ENCODE measurements at regions not wholly inside any gene's neighbourhood (a gene's known extent, or its start where the extent isn't known, plus 50 kb on each side); places are given as distances from the start of the nearest gene placed in this dataset.
A peak's percentile ranks its signal among the peaks of the same experiment; 100 is the strongest.

DNA sequence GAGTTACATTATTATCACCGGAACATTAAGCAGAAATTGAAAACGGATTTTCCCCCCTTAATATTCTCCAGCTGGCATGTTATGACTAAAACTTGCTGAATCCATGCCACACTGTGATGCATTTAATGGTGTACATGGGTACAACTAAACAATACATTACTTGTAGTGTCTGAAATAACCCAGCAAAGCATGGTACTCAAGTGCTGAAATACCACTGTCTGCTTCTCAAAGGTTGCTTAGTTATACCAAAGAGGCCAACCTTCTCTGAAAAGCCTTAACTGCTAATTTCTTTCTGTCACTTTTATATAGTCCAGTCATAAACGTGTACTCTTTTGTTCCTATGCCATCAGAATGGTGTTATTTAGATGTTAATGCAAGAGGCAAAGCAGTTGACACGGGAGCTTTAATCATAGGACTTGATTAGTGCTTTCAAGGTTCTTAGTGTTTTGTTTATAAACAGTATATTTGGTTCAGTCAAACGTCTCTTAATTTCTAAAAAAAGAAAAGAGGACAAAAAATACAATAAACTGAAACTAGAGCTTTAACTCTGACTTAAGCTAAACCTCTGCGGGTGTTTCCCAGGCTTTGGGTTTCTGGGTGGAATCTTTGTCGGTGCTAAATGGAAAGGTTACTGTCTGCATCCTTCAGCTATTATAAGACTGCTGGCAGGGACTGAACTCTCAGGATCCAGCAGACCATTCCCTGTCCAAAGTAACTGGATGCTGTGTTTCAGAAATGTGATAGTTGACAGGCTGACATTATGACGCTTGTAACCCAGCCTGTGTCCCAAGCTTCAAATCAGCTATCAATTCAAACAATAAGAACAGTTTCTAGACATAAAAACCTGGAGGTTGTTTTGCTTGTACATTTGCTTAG lies 202.6 kb downstream of the PPP1R3A start:
- no peak overlapping the region for H3K27ac ChIP-seq (ENCODE audit: low read length)
- DNase-seq: peak in 1 of 2 donors; percentile 2

DNA sequence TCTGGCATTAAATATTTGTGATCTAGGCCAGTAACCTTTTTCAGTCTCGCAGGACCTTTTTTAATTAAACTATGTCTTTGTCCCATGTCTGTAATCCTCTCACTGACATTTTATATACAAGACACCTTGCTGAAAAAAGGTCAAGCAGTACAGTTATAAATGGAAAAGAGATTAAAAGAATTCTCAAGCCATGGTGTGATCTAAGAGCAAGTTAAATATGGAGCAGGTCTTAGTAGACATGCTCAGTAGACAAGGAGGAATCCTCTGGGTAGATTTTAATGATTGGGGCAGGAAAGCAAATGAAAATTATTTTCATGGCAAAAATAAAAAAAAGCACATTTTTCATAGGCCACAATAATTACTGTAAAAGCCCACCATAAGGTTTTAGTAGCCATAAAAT lies 203.5 kb downstream of the PPP1R3A start:
- Histone ChIP-seq H3K27me3 (ENCODE audit: control insufficient read depth, insufficient read depth, low read length) (no peaks in the 10 kb centered on the region), H3K36me3 (ENCODE audit: control insufficient read depth, insufficient read depth, low read length) (no peaks in the 10 kb centered on the region), H3K4me1 (ENCODE audit: control insufficient read depth, insufficient read depth, low read length) (no peaks in the 10 kb centered on the region), H3K9me3 (ENCODE audit: control insufficient read depth, low read depth, low read length) (no peaks in the 10 kb centered on the region), H3K27ac (ENCODE audit: low read length) (no peak overlapping the region), H3K4me3 (ENCODE audit: low read length) (no peak overlapping the region)
- DNase-seq: no peak
- WGBS (ENCODE audit: insufficient coverage, low lambda C conversion rate): no CpG with 5 or more reads among the region's 1 CpG

More for the DNA sequence above, 202.6 kb downstream of the PPP1R3A start:
- H3K36me3 ChIP-seq (ENCODE audit: control insufficient read depth, insufficient read depth, low read length): no peaks in the 10 kb centered on the region
- no peak overlapping the region for H3K4me3 ChIP-seq (ENCODE audit: low read length)
- no peaks in the 10 kb centered on the region for H3K9me3 ChIP-seq (ENCODE audit: control insufficient read depth, low read depth, low read length)
- 71% methylated on average over 1 of the region's 8 CpGs for WGBS (ENCODE audit: insufficient coverage, low lambda C conversion rate)
- H3K4me1 ChIP-seq (ENCODE audit: control insufficient read depth, insufficient read depth, low read length): no peaks in the 10 kb centered on the region
- no peaks in the 10 kb centered on the region for H3K27me3 ChIP-seq (ENCODE audit: control insufficient read depth, insufficient read depth, low read length)

DNA sequence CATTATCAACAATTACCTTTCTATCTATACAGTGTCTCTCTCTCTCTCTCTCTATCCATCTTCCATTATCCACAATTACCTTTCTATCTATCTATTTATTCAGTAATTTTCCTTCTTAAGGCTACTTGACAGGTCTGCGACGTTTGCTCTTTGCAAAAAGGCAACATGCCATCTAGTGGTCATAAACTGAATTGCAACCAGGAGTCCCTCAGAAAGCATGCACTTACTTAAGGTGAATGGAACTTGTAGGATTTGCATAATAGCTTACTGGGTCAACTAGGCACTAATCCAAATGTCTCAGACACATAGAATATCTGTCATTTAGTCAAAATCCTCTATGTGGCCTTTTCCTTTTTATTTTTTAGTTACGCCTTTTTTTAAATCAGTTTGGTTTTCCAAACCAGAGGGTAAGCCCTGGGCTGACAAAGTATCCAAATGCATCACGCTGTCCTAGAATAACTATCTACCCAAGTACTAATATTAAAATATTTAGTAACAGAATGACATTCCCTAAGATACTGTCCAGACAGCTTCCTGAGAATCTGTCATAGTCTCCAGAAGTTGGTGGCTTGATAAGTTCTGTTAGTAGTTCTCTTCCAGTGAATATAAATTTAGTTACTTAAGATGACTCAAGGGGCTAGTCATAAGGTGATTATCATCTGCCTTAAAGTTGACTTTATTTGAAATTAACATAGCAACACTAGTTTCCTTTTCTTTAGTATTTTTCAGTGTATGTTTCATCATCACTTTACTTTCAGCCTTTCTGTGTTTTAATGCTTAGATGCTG lies 208.3 kb downstream of the PPP1R3A start:
- WGBS (ENCODE audit: insufficient coverage, low lambda C conversion rate): 86% methylated on average over 1 of the region's 4 CpGs
- no peaks in the 10 kb centered on the region for H3K9me3 ChIP-seq (ENCODE audit: control insufficient read depth, low read depth, low read length)
- H3K4me3 ChIP-seq (ENCODE audit: low read length): no peak overlapping the region

DNA sequence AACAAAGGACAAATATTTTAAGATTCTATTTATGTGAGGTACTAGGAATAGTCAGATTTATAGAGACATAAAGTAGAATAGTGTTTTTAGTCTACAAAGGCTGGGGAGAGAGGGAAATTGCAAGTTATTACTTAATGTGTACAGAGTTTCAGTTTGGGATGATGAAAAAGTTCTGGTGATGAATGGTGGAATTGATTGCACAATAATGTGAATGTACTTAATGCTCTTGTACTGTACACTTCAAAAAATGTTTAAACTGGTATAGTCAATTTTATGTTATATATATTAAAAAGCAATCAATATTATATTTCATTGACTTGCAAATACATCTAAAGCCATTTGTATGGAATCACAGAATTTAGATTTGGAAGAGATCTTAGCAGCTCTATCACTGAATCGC lies 213.4 kb downstream of the PPP1R3A start:
- H3K36me3 ChIP-seq (ENCODE audit: control insufficient read depth, insufficient read depth, low read length): no peaks in the 10 kb centered on the region
- DNase-seq: no peak

More for the DNA sequence above, 208.3 kb downstream of the PPP1R3A start:
- Histone ChIP-seq H3K4me1 (ENCODE audit: control insufficient read depth, insufficient read depth, low read length) (no peaks in the 10 kb centered on the region), H3K27ac (ENCODE audit: low read length) (no peak overlapping the region), H3K27me3 (ENCODE audit: control insufficient read depth, insufficient read depth, low read length) (no peaks in the 10 kb centered on the region), H3K36me3 (ENCODE audit: control insufficient read depth, insufficient read depth, low read length) (no peaks in the 10 kb centered on the region)
- DNase-seq: peak; percentile 66

DNA sequence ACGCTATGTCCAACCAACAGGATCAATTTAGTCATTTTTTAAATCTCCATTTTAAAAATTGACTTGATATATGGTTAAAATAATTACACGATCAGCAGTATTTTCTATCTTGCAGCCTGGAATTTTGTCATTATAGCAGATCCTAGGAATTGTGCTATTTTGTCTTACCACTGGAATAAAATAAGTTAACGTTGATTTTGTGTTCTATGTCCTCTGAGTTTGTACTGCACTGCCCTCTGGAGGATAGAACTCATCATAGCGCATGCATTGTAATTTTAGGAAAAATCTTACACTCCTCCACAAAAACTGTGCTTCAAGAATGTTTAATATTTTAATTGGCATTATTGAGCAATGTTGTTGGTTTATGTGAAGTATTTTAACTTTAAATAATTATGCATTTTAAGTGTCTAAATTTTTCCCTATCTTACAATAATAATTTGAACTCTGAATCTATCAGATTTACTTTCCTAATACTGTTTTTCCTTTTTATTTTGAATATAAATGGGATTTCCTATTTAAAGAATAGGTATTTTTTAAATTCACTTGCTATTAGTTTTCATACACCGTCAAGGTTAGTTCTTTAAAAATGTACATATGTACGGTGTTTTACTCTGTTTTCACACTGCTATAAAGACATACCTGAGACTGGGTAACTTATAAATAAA lies 220.1 kb downstream of the PPP1R3A start:
- Histone ChIP-seq H3K27me3 (ENCODE audit: control insufficient read depth, insufficient read depth, low read length) (no peaks in the 10 kb centered on the region), H3K4me1 (ENCODE audit: control insufficient read depth, insufficient read depth, low read length) (no peaks in the 10 kb centered on the region), H3K27ac (ENCODE audit: low read length) (no peak overlapping the region), H3K9me3 (ENCODE audit: control insufficient read depth, low read depth, low read length) (no peaks in the 10 kb centered on the region), H3K4me3 (ENCODE audit: low read length) (no peak overlapping the region), H3K36me3 (ENCODE audit: control insufficient read depth, insufficient read depth, low read length) (no peaks in the 10 kb centered on the region)
- DNase-seq: no peak
- WGBS (ENCODE audit: insufficient coverage, low lambda C conversion rate): no CpG with 5 or more reads among the region's 6 CpGs

More for the DNA sequence above, 213.4 kb downstream of the PPP1R3A start:
- no peak overlapping the region for H3K27ac ChIP-seq (ENCODE audit: low read length)
- H3K27me3 ChIP-seq (ENCODE audit: control insufficient read depth, insufficient read depth, low read length): no peaks in the 10 kb centered on the region
- no peak overlapping the region for H3K4me3 ChIP-seq (ENCODE audit: low read length)
- no peaks in the 10 kb centered on the region for H3K4me1 ChIP-seq (ENCODE audit: control insufficient read depth, insufficient read depth, low read length)
- WGBS (ENCODE audit: insufficient coverage, low lambda C conversion rate): 100% methylated on average over 1 of the region's 1 CpG
- no peaks in the 10 kb centered on the region for H3K9me3 ChIP-seq (ENCODE audit: control insufficient read depth, low read depth, low read length)

DNA sequence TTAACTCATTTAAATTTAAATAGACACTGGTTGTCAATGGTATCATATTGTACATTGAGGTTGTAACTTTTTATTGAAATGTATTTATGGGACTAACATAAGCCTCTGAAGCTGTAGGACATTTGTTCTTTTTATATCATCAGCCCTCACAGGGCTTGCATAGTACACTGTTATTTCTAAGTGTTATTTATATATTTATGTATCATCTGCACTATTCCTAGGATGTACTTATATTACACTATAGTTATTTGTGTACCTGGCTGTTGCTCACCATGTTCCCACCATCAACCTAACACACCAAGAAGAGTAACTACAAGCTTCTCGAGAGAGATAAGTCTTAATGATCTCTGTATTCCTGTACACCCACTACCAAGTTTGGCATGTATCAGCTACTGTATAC lies 224.7 kb downstream of the PPP1R3A start:
- Histone ChIP-seq H3K4me1 (ENCODE audit: control insufficient read depth, insufficient read depth, low read length) (no peaks in the 10 kb centered on the region), H3K27ac (ENCODE audit: low read length) (no peak overlapping the region), H3K36me3 (ENCODE audit: control insufficient read depth, insufficient read depth, low read length) (no peaks in the 10 kb centered on the region), H3K9me3 (ENCODE audit: control insufficient read depth, low read depth, low read length) (no peaks in the 10 kb centered on the region), H3K27me3 (ENCODE audit: control insufficient read depth, insufficient read depth, low read length) (no peaks in the 10 kb centered on the region), H3K4me3 (ENCODE audit: low read length) (no peak overlapping the region)
- DNase-seq: no peak
- WGBS (ENCODE audit: insufficient coverage, low lambda C conversion rate): no CpG with 5 or more reads among the region's 1 CpG

DNA sequence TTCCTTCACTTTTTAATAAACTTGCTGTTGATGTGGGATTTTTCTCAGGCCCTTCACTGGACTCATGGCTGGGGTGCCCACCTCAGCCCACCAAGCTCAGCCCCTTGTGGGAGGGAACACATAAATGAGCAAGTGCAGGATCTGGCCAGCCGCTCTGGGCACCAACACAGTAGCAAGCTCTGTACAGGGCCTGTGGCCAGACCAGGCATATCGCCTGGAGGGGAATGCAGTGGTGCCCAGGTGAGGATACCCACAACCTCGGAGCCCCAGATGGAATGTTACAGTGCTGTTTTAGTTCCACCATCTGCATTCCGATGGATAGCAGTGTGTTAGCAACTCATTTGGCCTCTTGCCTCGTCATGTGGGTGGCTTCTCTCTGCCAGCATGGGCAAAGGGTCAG lies 234.6 kb downstream of the PPP1R3A start:
- Histone ChIP-seq H3K4me1 (ENCODE audit: control insufficient read depth, insufficient read depth, low read length) (no peaks in the 10 kb centered on the region), H3K36me3 (ENCODE audit: control insufficient read depth, insufficient read depth, low read length) (no peaks in the 10 kb centered on the region), H3K27me3 (ENCODE audit: control insufficient read depth, insufficient read depth, low read length) (no peaks in the 10 kb centered on the region), H3K4me3 (ENCODE audit: low read length) (no peak overlapping the region), H3K9me3 (ENCODE audit: control insufficient read depth, low read depth, low read length) (no peaks in the 10 kb centered on the region), H3K27ac (ENCODE audit: low read length) (no peak overlapping the region)
- DNase-seq: no peak
- WGBS (ENCODE audit: insufficient coverage, low lambda C conversion rate): no CpG with 5 or more reads among the region's 5 CpGs

DNA sequence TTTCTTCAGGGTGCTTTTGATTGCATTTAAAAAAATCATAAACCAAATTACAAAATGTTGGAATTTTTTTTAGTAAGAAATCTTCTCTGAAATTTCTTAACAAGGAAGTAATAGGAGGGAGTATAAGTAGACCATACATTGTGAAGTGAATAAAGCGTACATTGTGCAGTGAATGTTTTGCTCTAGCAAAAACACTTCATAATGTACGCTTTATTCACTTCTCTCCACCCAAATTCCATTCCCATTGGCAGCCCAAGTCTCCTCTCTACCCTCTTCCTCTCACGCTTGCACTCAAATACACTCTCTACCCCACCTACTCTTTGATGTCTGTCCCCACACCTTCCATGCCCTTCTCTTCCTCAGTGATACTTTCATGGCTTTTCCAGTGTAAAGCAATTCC lies 241.0 kb downstream of the PPP1R3A start:
- no peaks in the 10 kb centered on the region for H3K9me3 ChIP-seq (ENCODE audit: control insufficient read depth, low read depth, low read length)

DNA sequence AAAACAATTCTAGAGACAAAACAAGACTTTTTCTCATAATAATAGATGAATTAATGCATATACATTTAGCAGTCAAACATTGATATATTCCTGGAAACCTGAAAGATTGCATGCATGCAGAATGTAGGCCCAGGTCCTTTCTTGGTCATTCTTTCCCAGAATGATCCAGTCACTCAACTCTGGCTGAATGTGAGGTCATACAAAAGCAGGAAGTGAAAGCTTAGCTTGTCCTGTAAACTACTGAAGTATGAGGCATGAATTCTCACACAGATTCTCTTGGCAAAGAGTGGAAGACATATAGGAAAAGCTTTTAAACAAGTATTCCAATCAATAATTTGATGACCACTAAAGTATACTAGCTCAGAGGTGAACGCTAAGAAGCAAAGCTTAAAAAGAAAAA lies 253.9 kb downstream of the PPP1R3A start:
- no peak for DNase-seq
- no peak overlapping the region for H3K4me3 ChIP-seq (ENCODE audit: low read length)
- WGBS (ENCODE audit: insufficient coverage, low lambda C conversion rate): 100% methylated on average over 1 of the region's 1 CpG
- no peaks in the 10 kb centered on the region for H3K9me3 ChIP-seq (ENCODE audit: control insufficient read depth, low read depth, low read length)
- H3K4me1 ChIP-seq (ENCODE audit: control insufficient read depth, insufficient read depth, low read length): no peaks in the 10 kb centered on the region
- no peaks in the 10 kb centered on the region for H3K36me3 ChIP-seq (ENCODE audit: control insufficient read depth, insufficient read depth, low read length)
- H3K27ac ChIP-seq (ENCODE audit: low read length): no peak overlapping the region
- no peaks in the 10 kb centered on the region for H3K27me3 ChIP-seq (ENCODE audit: control insufficient read depth, insufficient read depth, low read length)

More for the DNA sequence above, 241.0 kb downstream of the PPP1R3A start:
- Histone ChIP-seq H3K36me3 (ENCODE audit: control insufficient read depth, insufficient read depth, low read length) (no peaks in the 10 kb centered on the region), H3K4me1 (ENCODE audit: control insufficient read depth, insufficient read depth, low read length) (no peaks in the 10 kb centered on the region), H3K27ac (ENCODE audit: low read length) (no peak overlapping the region), H3K4me3 (ENCODE audit: low read length) (no peak overlapping the region), H3K27me3 (ENCODE audit: control insufficient read depth, insufficient read depth, low read length) (no peaks in the 10 kb centered on the region)
- DNase-seq: no peak
- 86% methylated on average over 1 of the region's 3 CpGs for WGBS (ENCODE audit: insufficient coverage, low lambda C conversion rate)

DNA sequence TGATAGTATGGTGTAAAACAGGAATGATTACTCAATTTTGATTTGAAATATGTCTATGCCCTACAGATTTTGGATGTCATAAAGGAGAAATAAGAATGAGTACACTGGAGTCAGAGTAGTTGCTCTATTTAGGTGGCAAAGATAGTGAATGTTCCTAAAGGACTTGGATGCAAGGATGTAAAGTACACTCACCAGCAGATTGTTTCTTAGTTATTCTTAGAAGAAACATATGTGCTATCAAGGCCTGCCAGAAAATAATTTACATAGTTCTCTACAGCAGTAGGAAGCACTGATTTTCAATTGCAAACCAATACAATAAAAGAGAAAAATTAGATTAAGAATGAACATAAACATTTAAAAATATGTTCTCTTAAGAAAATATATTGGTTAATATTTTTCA lies 259.4 kb downstream of the PPP1R3A start:
- H3K4me3 ChIP-seq (ENCODE audit: low read length): no peak overlapping the region
- no peaks in the 10 kb centered on the region for H3K27me3 ChIP-seq (ENCODE audit: control insufficient read depth, insufficient read depth, low read length)
- no peaks in the 10 kb centered on the region for H3K9me3 ChIP-seq (ENCODE audit: control insufficient read depth, low read depth, low read length)
- no peaks in the 10 kb centered on the region for H3K36me3 ChIP-seq (ENCODE audit: control insufficient read depth, insufficient read depth, low read length)
- H3K27ac ChIP-seq (ENCODE audit: low read length): no peak overlapping the region
- DNase-seq: no peak
- H3K4me1 ChIP-seq (ENCODE audit: control insufficient read depth, insufficient read depth, low read length): no peaks in the 10 kb centered on the region
